OCI-LY3 (cell line): ENCODE measurements at regions not wholly inside any gene's neighbourhood (a gene's known extent, or its start where the extent isn't known, plus 50 kb on each side); places are given as distances from the start of the nearest gene placed in this dataset.

ENCODE experiments used
- EZH2phosphoT487 ChIP-seq: fragments of 200-600 bp; shearing (Covaris generic); IDR thresholded peaks from 2 replicates; pipeline ENCODE4 v1.6.1; 2018; ENCODE audit warnings: antibody characterized with exemption, mixed run types, low read depth
- TF ChIP-seq, protein P1 (sequence below): fragments of 200-600, 300-600 bp; sonication (generic); IDR thresholded peaks from 2 replicates; pipeline ENCODE4 v1.5.1; 2014; ENCODE audit warnings: antibody characterized with exemption, low read length, low read depth

GRCh38 chr20:7174554-7174953, 407.1 kb downstream of the BMP2 start:
- no peak for TF ChIP-seq EZH2phosphoT487
- TF ChIP-seq, protein P1, sequence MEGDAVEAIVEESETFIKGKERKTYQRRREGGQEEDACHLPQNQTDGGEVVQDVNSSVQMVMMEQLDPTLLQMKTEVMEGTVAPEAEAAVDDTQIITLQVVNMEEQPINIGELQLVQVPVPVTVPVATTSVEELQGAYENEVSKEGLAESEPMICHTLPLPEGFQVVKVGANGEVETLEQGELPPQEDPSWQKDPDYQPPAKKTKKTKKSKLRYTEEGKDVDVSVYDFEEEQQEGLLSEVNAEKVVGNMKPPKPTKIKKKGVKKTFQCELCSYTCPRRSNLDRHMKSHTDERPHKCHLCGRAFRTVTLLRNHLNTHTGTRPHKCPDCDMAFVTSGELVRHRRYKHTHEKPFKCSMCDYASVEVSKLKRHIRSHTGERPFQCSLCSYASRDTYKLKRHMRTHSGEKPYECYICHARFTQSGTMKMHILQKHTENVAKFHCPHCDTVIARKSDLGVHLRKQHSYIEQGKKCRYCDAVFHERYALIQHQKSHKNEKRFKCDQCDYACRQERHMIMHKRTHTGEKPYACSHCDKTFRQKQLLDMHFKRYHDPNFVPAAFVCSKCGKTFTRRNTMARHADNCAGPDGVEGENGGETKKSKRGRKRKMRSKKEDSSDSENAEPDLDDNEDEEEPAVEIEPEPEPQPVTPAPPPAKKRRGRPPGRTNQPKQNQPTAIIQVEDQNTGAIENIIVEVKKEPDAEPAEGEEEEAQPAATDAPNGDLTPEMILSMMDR: no peak
